ENCODE measurements at regions not wholly inside any gene's neighbourhood (a gene's known extent, or its start where the extent isn't known, plus 50 kb on each side); places are given as distances from the start of the nearest gene placed in this dataset.
"Not testable (repeated sequence)": the region's sequence is repeated elsewhere in the genome, so short reads cannot be mapped to it uniquely, and the experiment has no call there.

DNA sequence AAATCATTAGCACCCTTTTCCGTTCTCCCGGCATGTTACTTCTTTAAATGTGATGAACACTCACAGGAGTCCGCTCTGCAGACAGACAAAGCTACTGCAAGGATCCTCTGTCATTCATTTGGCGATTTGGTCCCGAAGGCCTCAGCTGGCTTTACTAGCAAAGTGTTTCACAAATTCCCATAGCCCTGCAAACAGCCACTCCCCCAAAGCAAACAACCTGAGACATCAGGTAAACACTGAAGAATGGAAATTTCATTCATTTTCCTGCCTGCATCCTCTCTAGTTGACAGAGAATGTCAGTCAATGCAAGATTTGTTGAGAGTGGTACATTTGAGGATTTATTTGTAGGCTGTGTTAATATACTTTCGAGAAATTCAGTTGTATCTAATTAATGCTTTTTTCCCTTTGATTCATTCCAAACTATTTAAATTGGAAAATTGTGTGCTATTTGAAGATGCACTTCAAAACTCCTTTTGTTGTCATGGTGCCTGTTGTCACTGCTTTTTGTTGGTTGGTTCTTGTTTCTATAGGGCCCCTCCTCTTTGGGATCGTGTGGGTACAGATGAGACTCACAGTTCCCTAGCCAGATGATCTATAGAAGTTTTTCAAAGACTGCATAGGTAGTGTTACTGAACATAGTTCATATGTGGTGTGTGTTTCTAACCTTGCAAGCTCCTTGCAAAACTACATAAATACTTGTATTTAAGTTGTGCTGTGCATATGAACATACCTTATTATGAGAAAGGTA lies 215.7 kb upstream of the PLGLB2 start:
- dilution Hi-C loops (cut with MboI; ENCODE audit: extremely low pct_ligation_motif_present, low sequenced_read_pairs); DNase-seq (ENCODE audit: low read depth, low spot score): not testable (repeated sequence)

DNA sequence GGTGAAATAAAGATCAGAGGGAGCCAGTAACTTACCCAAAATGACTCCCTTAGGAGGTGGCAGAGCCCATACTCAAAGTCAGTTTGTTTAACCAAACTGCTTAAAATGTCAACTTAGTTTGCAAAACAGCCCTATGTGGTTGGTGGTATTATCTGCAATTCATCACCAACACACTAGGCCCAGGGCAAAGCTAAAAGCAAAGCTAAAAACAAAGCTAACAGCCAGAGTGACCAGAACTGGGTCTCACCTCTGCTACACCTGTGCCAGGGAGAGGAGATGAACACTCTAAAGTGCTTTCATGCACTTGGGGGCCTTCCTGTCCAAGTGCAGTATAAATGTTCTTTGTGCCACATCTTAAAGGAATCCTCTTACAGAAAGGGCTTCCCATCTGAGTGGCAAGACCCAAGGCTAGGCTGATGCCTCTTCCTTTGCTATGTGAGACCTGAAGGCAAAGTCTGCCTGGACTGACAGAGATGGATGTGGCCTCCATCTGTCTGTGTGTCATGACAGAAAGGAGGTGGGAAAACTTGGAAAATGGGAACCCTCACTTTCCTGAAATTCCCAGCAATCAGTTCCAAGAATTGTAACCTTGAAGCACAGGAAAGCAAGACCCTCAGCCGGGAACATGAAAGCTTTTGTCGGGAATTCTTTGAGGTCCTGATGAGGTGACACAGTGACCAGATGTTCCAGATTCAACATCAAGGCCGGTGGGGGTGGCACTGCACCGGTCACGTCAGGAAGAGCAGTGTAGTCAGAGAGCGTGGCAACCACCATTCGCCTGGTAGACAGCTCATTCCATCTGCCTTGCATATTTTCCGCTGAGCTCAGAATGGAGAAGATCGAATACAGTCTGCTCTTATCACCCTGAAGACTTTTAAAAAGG lies 214.3 kb upstream of the PLGLB2 start:
- DNase-seq (ENCODE audit: low read depth, low spot score); H3K9me1 ChIP-seq (ENCODE audit: control insufficient read depth, extremely low read depth, insufficient read depth, low read length); H4K20me1 ChIP-seq (ENCODE audit: control insufficient read depth, extremely low read depth, insufficient read depth, low read length); H3K9ac ChIP-seq (ENCODE audit: control insufficient read depth, extremely low read depth, insufficient read depth, low read length); H3K27ac ChIP-seq (ENCODE audit: control insufficient read depth, insufficient read depth, low read length); H3K4me3 ChIP-seq (ENCODE audit: control insufficient read depth in 2 of 3, extremely low read depth in 1 of 3, insufficient read depth in 2 of 3, low read depth in 1 of 3, low read length in 3 of 3); dilution Hi-C loops (cut with MboI; ENCODE audit: extremely low pct_ligation_motif_present, low sequenced_read_pairs); H3K4me2 ChIP-seq (ENCODE audit: control insufficient read depth, extremely low read depth, insufficient read depth, low read depth, low read length); H3K79me2 ChIP-seq (ENCODE audit: control insufficient read depth, insufficient read depth, low read length); FAIRE-seq; H3K9me3 ChIP-seq (ENCODE audit: control insufficient read depth, low read depth, low read length); H2AFZ ChIP-seq (ENCODE audit: control insufficient read depth, low read length); H3K36me3 ChIP-seq (ENCODE audit: control insufficient read depth in 2 of 2, extremely low read depth in 1 of 2, insufficient read depth in 2 of 2, low read length in 2 of 2); H3K4me1 ChIP-seq (ENCODE audit: control insufficient read depth, extremely low read depth, insufficient read depth, low read length); H3K27me3 ChIP-seq (ENCODE audit: control insufficient read depth, extremely low read depth, insufficient read depth, low read length): not testable (repeated sequence)

More for the DNA sequence above, 215.7 kb upstream of the PLGLB2 start:
- not testable (repeated sequence) for H3K27ac ChIP-seq (ENCODE audit: control insufficient read depth, insufficient read depth, low read length); H3K9me3 ChIP-seq (ENCODE audit: control insufficient read depth, low read depth, low read length); H3K4me3 ChIP-seq (ENCODE audit: control insufficient read depth in 2 of 3, extremely low read depth in 1 of 3, insufficient read depth in 2 of 3, low read depth in 1 of 3, low read length in 3 of 3); H4K20me1 ChIP-seq (ENCODE audit: control insufficient read depth, extremely low read depth, insufficient read depth, low read length); H3K4me2 ChIP-seq (ENCODE audit: control insufficient read depth, extremely low read depth, insufficient read depth, low read depth, low read length); H3K4me1 ChIP-seq (ENCODE audit: control insufficient read depth, extremely low read depth, insufficient read depth, low read length); H2AFZ ChIP-seq (ENCODE audit: control insufficient read depth, low read length); H3K9me1 ChIP-seq (ENCODE audit: control insufficient read depth, extremely low read depth, insufficient read depth, low read length); H3K27me3 ChIP-seq (ENCODE audit: control insufficient read depth, extremely low read depth, insufficient read depth, low read length); H3K9ac ChIP-seq (ENCODE audit: control insufficient read depth, extremely low read depth, insufficient read depth, low read length); FAIRE-seq; H3K79me2 ChIP-seq (ENCODE audit: control insufficient read depth, insufficient read depth, low read length); H3K36me3 ChIP-seq (ENCODE audit: control insufficient read depth in 2 of 2, extremely low read depth in 1 of 2, insufficient read depth in 2 of 2, low read length in 2 of 2)

DNA sequence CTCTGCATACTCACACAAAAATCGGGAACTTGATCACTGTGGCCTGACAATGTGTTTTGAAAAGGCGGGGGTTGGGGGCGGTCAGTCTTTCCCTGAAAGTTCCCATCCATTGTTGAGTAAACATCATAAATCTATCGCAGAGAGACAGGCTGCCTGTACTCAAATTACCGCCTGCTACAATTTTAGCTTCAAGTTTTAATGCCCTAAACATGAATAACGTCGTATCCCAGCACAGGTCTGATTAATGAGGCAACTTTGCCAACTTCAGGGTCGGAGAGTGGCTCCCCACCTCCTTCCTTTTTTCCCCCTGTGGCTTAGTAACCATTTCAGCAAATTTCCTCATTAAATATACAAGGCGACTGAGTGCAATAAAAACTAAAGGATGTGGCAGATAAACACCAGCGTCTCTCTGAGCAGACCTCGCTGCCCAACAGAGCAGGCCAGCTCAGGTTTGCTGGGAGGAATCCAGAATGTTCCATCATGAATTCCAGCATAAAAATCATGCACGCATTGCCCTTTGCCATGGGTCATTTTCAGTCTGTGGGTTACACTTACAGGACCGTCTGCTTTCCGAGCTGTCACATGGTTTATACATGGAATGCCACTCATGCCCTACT lies 213.5 kb upstream of the PLGLB2 start:
- H2AFZ ChIP-seq (ENCODE audit: control insufficient read depth, low read length); H3K36me3 ChIP-seq (ENCODE audit: control insufficient read depth in 2 of 2, extremely low read depth in 1 of 2, insufficient read depth in 2 of 2, low read length in 2 of 2); H3K4me3 ChIP-seq (ENCODE audit: control insufficient read depth in 2 of 3, extremely low read depth in 1 of 3, insufficient read depth in 2 of 3, low read depth in 1 of 3, low read length in 3 of 3); H3K79me2 ChIP-seq (ENCODE audit: control insufficient read depth, insufficient read depth, low read length); H4K20me1 ChIP-seq (ENCODE audit: control insufficient read depth, extremely low read depth, insufficient read depth, low read length); H3K27me3 ChIP-seq (ENCODE audit: control insufficient read depth, extremely low read depth, insufficient read depth, low read length); H3K9me1 ChIP-seq (ENCODE audit: control insufficient read depth, extremely low read depth, insufficient read depth, low read length); H3K4me1 ChIP-seq (ENCODE audit: control insufficient read depth, extremely low read depth, insufficient read depth, low read length); DNase-seq (ENCODE audit: low read depth, low spot score); FAIRE-seq; H3K4me2 ChIP-seq (ENCODE audit: control insufficient read depth, extremely low read depth, insufficient read depth, low read depth, low read length); H3K9ac ChIP-seq (ENCODE audit: control insufficient read depth, extremely low read depth, insufficient read depth, low read length); H3K9me3 ChIP-seq (ENCODE audit: control insufficient read depth, low read depth, low read length); H3K27ac ChIP-seq (ENCODE audit: control insufficient read depth, insufficient read depth, low read length); dilution Hi-C loops (cut with MboI; ENCODE audit: extremely low pct_ligation_motif_present, low sequenced_read_pairs): not testable (repeated sequence)

DNA sequence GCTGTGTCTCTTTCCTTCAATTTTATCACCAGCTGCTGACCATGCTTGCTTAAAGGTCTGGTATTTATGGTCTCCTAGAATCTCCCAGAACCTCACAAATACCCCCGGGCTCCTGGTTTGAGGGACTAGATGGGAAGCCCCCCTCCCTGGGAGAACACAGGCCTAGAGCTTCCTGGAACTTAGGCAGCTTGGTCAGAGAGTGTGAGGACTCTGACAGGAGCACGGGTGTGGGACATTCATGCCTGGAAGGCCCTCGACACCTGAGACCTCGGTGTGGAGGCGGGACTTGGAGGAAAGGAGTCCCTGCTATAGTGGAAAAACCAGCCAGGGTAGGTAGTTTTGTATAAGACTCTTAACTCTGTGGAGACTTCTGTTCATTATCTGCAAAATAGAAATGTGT lies 211.5 kb upstream of the PLGLB2 start:
- H3K36me3 ChIP-seq (ENCODE audit: control insufficient read depth in 2 of 2, extremely low read depth in 1 of 2, insufficient read depth in 2 of 2, low read length in 2 of 2); H3K9me1 ChIP-seq (ENCODE audit: control insufficient read depth, extremely low read depth, insufficient read depth, low read length); H2AFZ ChIP-seq (ENCODE audit: control insufficient read depth, low read length); H4K20me1 ChIP-seq (ENCODE audit: control insufficient read depth, extremely low read depth, insufficient read depth, low read length); dilution Hi-C loops (cut with MboI; ENCODE audit: extremely low pct_ligation_motif_present, low sequenced_read_pairs); H3K27ac ChIP-seq (ENCODE audit: control insufficient read depth, insufficient read depth, low read length); DNase-seq (ENCODE audit: low read depth, low spot score); H3K4me1 ChIP-seq (ENCODE audit: control insufficient read depth, extremely low read depth, insufficient read depth, low read length); H3K9ac ChIP-seq (ENCODE audit: control insufficient read depth, extremely low read depth, insufficient read depth, low read length); H3K79me2 ChIP-seq (ENCODE audit: control insufficient read depth, insufficient read depth, low read length); H3K9me3 ChIP-seq (ENCODE audit: control insufficient read depth, low read depth, low read length); H3K4me3 ChIP-seq (ENCODE audit: control insufficient read depth in 2 of 3, extremely low read depth in 1 of 3, insufficient read depth in 2 of 3, low read depth in 1 of 3, low read length in 3 of 3); H3K27me3 ChIP-seq (ENCODE audit: control insufficient read depth, extremely low read depth, insufficient read depth, low read length); FAIRE-seq; H3K4me2 ChIP-seq (ENCODE audit: control insufficient read depth, extremely low read depth, insufficient read depth, low read depth, low read length): not testable (repeated sequence)
